HG02588 (cell line): ENCODE measurements at regions not wholly inside any gene's neighbourhood (a gene's known extent, or its start where the extent isn't known, plus 50 kb on each side); places are given as distances from the start of the nearest gene placed in this dataset.

Experiments
- ATAC-seq: cut with Tn5 transposase; IDR thresholded peaks from one replicate; pipeline ENCODE4 v1.9.1; 2021; ENCODE audit warnings: mild to moderate bottlenecking, moderate library complexity; ENCODE audit not compliant: unreplicated experiment

DNA sequence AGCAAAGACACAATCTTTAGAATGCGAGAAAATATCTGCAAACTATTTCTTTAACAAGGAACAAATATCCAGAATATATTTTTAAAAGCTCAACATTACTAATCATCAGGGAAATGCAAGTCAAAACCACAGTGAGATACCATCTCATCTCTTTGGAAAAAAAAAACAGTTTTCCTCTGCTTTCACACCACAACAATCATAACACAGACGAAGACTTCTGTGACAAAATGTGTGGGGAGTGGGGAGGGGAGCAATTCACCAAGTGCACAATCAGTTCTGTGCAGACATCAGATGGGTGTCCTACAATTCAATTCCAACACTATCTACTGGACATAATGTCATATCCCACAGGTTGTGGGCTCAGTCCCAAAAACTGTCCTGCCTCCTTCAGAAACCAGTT is 293.2 kb upstream of the SLC7A11 start:
- no peak for ATAC-seq

GRCh38 chr4:138522366-138522765 is 280.2 kb upstream of the SLC7A11 start:
- no peak for ATAC-seq

- no peak for ATAC-seq
Observed at GRCh38 chr4:138521809-138522208, 279.7 kb upstream of the SLC7A11 start.

DNA sequence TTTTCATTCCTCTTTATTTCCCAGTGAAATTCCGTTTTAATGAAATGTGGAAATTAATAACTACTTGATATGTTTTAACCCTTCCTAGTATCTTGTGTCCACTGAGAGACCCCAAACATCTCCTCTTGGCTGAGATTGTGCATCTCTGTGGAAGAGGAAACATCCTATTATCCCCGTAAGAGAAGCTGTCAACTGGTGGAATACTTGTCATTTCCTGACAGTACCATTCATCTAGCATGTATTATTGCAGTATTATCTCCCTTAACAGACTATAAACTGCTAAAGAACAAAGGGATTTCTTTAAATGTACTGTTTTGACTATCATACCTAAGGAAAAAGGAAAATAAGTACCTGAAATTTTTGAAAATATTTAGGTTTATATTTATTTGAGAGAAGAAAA is 277.3 kb upstream of the SLC7A11 start:
- no peak for ATAC-seq

GRCh38 chr4:138513535-138513934 is 271.4 kb upstream of the SLC7A11 start:
- no peak for ATAC-seq

- no peak for ATAC-seq
Observed at GRCh38 chr4:138512756-138513155, 270.6 kb upstream of the SLC7A11 start.

GRCh38 chr4:138510053-138510452 is 267.9 kb upstream of the SLC7A11 start:
- ATAC-seq = no peak

- no peak for ATAC-seq
Observed at GRCh38 chr4:138509346-138509745, 267.2 kb upstream of the SLC7A11 start.

DNA sequence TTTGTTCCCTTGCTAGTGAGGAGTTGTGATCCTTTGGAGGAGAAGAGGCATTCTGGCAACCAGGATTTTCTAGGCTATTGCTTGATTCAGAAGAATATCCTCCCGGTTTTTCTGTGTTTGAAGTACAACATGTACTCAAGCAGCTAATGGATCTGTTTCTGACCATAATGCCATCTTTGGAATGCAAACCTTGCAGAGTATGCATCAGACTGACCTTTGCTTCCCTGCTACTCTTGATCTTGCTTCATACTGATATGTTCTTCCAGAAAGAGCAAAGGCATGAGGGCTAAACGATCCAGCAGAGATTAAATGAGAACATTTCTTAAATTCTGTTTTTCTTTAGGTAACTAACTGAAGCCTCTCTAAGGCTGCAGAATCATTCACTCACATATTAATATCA is 265.4 kb upstream of the SLC7A11 start:
- ATAC-seq = no peak

- ATAC-seq = no peak
Observed at GRCh38 chr4:138501614-138502013, 259.5 kb upstream of the SLC7A11 start.

DNA sequence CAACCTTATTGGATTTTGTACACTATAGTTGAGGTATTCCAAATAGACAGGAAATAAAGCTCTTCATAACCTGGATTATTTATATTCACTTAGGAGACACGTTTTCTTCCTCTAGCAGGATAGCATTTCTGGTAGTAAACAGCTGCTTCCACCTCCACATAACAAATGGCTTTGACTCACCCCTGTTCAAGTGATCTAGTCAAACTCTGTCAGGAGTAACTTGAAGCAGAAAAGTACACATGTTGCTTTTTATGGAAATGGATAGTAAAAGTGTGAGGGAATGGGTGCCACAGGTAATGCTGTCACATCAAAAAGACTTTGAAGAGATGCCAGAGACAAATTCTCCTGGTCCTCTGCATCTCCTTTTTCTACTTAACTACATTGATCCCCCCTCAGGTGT is 258.7 kb upstream of the SLC7A11 start:
- no peak for ATAC-seq

- ATAC-seq = no peak
Observed at GRCh38 chr4:138499627-138500026, 257.5 kb upstream of the SLC7A11 start.

GRCh38 chr4:138494931-138495330 is 252.8 kb upstream of the SLC7A11 start:
- no peak for ATAC-seq

DNA sequence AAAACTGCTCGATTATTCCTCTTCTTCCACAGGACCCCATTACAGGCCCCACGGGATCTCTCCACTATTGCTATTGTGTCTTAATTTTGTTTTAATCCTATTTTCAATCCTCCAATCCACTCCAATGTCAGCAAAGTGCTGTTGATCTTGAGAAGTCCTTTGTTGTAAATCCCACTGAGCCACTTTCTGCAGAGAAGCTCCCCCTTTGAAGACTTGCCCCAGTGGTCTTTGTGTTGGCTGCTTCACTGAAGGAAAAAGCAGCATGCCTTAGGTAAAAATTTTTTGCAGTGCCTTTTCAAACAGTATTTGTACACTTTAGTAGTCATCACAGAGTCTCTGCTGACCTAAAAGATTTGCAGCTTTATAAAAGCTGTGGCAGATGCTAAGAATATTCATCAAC is 252.0 kb upstream of the SLC7A11 start:
- no peak for ATAC-seq

DNA sequence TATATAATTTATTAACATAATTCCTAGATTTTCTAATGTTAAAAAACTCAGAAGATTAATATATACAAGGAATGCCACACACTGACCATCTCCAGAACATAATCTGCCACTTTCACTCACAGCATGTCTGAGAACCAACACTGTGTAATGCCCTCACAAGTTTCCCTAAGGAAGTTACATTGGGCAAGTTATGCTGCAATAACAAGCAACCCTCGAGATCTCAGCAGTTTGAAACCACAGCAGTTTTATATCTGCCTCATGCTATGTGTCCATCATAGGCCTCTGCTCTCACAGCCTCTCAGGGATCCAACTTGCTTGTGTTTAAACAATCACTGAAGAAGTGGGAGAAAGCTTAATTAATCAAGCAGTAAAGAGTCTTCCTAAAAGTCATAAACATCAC is 250.0 kb upstream of the SLC7A11 start:
- no peak for ATAC-seq

GRCh38 chr4:138488533-138488932 is 246.4 kb upstream of the SLC7A11 start:
- no peak for ATAC-seq

GRCh38 chr4:138487670-138488069 is 245.5 kb upstream of the SLC7A11 start:
- ATAC-seq = no peak

DNA sequence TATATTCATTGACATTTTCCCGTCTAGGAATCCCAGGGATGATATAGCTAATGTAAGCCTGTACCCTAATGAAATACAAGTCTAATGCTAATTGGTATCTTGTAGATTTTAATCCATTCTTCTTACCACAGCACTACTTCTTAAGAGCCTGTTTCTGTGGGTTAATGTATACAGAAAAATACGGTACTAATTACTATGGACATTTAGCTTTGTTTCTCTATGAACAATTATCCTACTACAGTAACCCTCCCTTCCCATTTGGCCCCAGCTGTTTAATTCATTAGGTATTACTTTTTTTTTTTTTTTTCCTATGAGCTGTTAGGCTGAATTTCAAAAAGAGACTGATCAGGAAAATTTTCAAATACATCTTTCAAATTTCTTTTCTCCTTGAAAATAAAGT is 245.1 kb upstream of the SLC7A11 start:
- no peak for ATAC-seq

DNA sequence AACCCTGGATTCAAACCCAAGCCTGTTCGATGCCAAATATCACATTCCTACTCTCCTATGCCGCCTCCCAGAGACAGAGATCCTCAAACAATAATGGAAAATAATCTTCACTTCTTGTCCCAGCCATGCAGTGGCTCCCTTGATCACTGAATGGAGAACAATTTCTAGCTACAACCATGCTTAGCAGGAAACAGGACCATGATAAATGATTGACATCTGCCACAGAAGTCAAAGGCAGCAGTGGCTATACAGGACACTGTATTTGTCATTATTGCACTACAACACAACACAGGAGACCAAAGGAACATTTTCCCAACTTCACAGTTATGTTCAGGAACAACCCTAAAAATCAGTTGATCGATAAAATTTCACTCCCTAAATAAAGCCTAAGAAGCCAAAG is 243.3 kb upstream of the SLC7A11 start:
- no peak for ATAC-seq

- no peak for ATAC-seq
Observed at GRCh38 chr4:138475116-138475515, 233.0 kb upstream of the SLC7A11 start.

- ATAC-seq = no peak
Observed at GRCh38 chr4:138473339-138473738, 231.2 kb upstream of the SLC7A11 start.

GRCh38 chr4:138460477-138461414 is 218.6 kb upstream of the SLC7A11 start:
- ATAC-seq = no peak

GRCh38 chr4:138458751-138459150 is 216.6 kb upstream of the SLC7A11 start:
- ATAC-seq = no peak
